ENCODE measurements at regions not wholly inside any gene's neighbourhood (a gene's known extent, or its start where the extent isn't known, plus 50 kb on each side); places are given as distances from the start of the nearest gene placed in this dataset.

- peak overlapping the region; percentile 79 for H3K27ac Mint-ChIP-seq
- no peaks in the 10 kb centered on the region for H3K9me3 Mint-ChIP-seq
- no peak overlapping the region for H3K4me3 Mint-ChIP-seq
- TF ChIP-seq CTCF (conservative IDR thresholded peaks at IDR 0.05), result no peak
- no peak for DNase-seq (ENCODE audit: extremely low spot score, unreplicated experiment)
- no peaks in the 10 kb centered on the region for H3K36me3 Mint-ChIP-seq
- peaks cover 19% of the 10 kb centered on the region for H3K4me1 Mint-ChIP-seq (ENCODE audit: unreplicated experiment)
- no peaks in the 10 kb centered on the region for H3K27me3 Mint-ChIP-seq
Measured at GRCh38 chrX:115373308-115373707, 83.8 kb downstream of the LUZP4 start.

GRCh38 chrX:115378471-115378870 lies 89.0 kb downstream of the LUZP4 start:
- H3K4me3 Mint-ChIP-seq, result no peak overlapping the region
- no peak for DNase-seq (ENCODE audit: extremely low spot score, unreplicated experiment)
- H3K9me3 Mint-ChIP-seq, result no peaks in the 10 kb centered on the region
- H3K27ac Mint-ChIP-seq, result no peak overlapping the region
- no peaks in the 10 kb centered on the region for H3K36me3 Mint-ChIP-seq
- H3K4me1 Mint-ChIP-seq (ENCODE audit: unreplicated experiment), result no peaks in the 10 kb centered on the region
- no peak for TF ChIP-seq CTCF (conservative IDR thresholded peaks at IDR 0.05)
- H3K27me3 Mint-ChIP-seq, result no peaks in the 10 kb centered on the region

GRCh38 chrX:115387327-115387726 lies 97.8 kb downstream of the LUZP4 start:
- Mint-ChIP-seq H3K36me3 (no peaks in the 10 kb centered on the region), H3K27ac (no peak overlapping the region), H3K27me3 (no peaks in the 10 kb centered on the region), H3K4me1 (ENCODE audit: unreplicated experiment) (peaks cover 4% of the 10 kb centered on the region), H3K4me3 (no peak overlapping the region), H3K9me3 (no peaks in the 10 kb centered on the region)
- no peak for DNase-seq (ENCODE audit: extremely low spot score, unreplicated experiment)
- TF ChIP-seq CTCF (conservative IDR thresholded peaks at IDR 0.05), result no peak

- no peak for TF ChIP-seq CTCF (conservative IDR thresholded peaks at IDR 0.05)
- peaks cover 4% of the 10 kb centered on the region for H3K4me1 Mint-ChIP-seq (ENCODE audit: unreplicated experiment)
- no peak overlapping the region for H3K4me3 Mint-ChIP-seq
- H3K9me3 Mint-ChIP-seq, result no peaks in the 10 kb centered on the region
- no peak overlapping the region for H3K27ac Mint-ChIP-seq
- no peaks in the 10 kb centered on the region for H3K36me3 Mint-ChIP-seq
- no peak for DNase-seq (ENCODE audit: extremely low spot score, unreplicated experiment)
- no peaks in the 10 kb centered on the region for H3K27me3 Mint-ChIP-seq
Measured at GRCh38 chrX:115388879-115389278, 99.4 kb downstream of the LUZP4 start.

GRCh38 chrX:115390078-115390477 lies 100.6 kb downstream of the LUZP4 start:
- Mint-ChIP-seq H3K9me3 (no peaks in the 10 kb centered on the region), H3K4me1 (ENCODE audit: unreplicated experiment) (no peaks in the 10 kb centered on the region), H3K4me3 (no peak overlapping the region), H3K27me3 (no peaks in the 10 kb centered on the region), H3K36me3 (no peaks in the 10 kb centered on the region), H3K27ac (no peak overlapping the region)
- DNase-seq (ENCODE audit: extremely low spot score, unreplicated experiment), result no peak
- no peak for TF ChIP-seq CTCF (conservative IDR thresholded peaks at IDR 0.05)

GRCh38 chrX:115392031-115392430 lies 102.5 kb downstream of the LUZP4 start:
- H3K9me3 Mint-ChIP-seq, result no peaks in the 10 kb centered on the region
- no peak for DNase-seq (ENCODE audit: extremely low spot score, unreplicated experiment)
- no peaks in the 10 kb centered on the region for H3K4me1 Mint-ChIP-seq (ENCODE audit: unreplicated experiment)
- H3K4me3 Mint-ChIP-seq, result no peak overlapping the region
- H3K27me3 Mint-ChIP-seq, result peaks cover 2% of the 10 kb centered on the region
- TF ChIP-seq CTCF (conservative IDR thresholded peaks at IDR 0.05), result no peak
- no peak overlapping the region for H3K27ac Mint-ChIP-seq
- H3K36me3 Mint-ChIP-seq, result no peaks in the 10 kb centered on the region

Measured in type B pancreatic cell (in vitro differentiated cells).